ENCODE measurements at regions not wholly inside any gene's neighbourhood (a gene's known extent, or its start where the extent isn't known, plus 50 kb on each side); places are given as distances from the start of the nearest gene placed in this dataset.

- TF ChIP-seq PRDM15 (CRISPR knock-in tag; IDR thresholded peaks at IDR 0.05) (no peak), ARID4B (CRISPR knock-in tag; IDR thresholded peaks at IDR 0.05; ENCODE audit: borderline replicate concordance) (no peak), CBFB (CRISPR knock-in tag; IDR thresholded peaks at IDR 0.05; ENCODE audit: low read depth) (no peak), ETV6 (CRISPR knock-in tag; IDR thresholded peaks at IDR 0.05) (no peak), ERG (CRISPR knock-in tag; IDR thresholded peaks at IDR 0.05) (no peak), AR (CRISPR knock-in tag; IDR thresholded peaks at IDR 0.05) (no peak), JAZF1 (CRISPR knock-in tag; IDR thresholded peaks at IDR 0.05) (no peak), GTF2I (CRISPR knock-in tag; conservative IDR thresholded peaks at IDR 0.05) (no peak), ZNF232 (CRISPR knock-in tag; IDR thresholded peaks at IDR 0.05) (no peak), CREB1 (CRISPR knock-in tag; IDR thresholded peaks at IDR 0.05) (no peak)
These were observed 91.2 kb upstream of the ERCC6L2 start (continued) for GRCh38 chr9:95784318-95784717.

- ChIA-PET POLR2A (no interaction called here), CTCF (interaction anchor here (1.2 to 1.3 kb wide), 2 partner anchors 12 to 56 kb away, joined by 3 read pairs; no protein-coding TSS in a partner anchor)
- no peak for DNase-seq (ENCODE audit: low spot score)
- Mint-ChIP-seq H3K36me3 (no peaks in the 10 kb centered on the region), H3K27ac (no peak overlapping the region), H3K9me3 (no peaks in the 10 kb centered on the region), H3K4me1 (peaks cover 26% of the 10 kb centered on the region), H3K27me3 (ENCODE audit: low read depth) (no peaks in the 10 kb centered on the region), H3K4me3 (no peak overlapping the region)
- ATAC-seq = peak; percentile 71
- TF ChIP-seq E2F5 (CRISPR knock-in tag; IDR thresholded peaks at IDR 0.05) = no peak
- no peak for TF ChIP-seq ETV6 (CRISPR knock-in tag; IDR thresholded peaks at IDR 0.05)
- TF ChIP-seq PRRX2 (CRISPR knock-in tag; IDR thresholded peaks at IDR 0.05) = no peak
- no peak for TF ChIP-seq ZNF263 (CRISPR knock-in tag; IDR thresholded peaks at IDR 0.05; ENCODE audit: low read depth)
- TF ChIP-seq IRF1 (CRISPR knock-in tag; IDR thresholded peaks at IDR 0.05) = no peak
- TF ChIP-seq ZNF671 (CRISPR knock-in tag; IDR thresholded peaks at IDR 0.05) = no peak
- TF ChIP-seq GABPB1 (CRISPR knock-in tag; IDR thresholded peaks at IDR 0.05) = no peak
- no peak for TF ChIP-seq ZNF121 (CRISPR knock-in tag; IDR thresholded peaks at IDR 0.05)
- no peak for TF ChIP-seq SMAD3 (CRISPR knock-in tag; IDR thresholded peaks at IDR 0.05; ENCODE audit: borderline replicate concordance)
- TF ChIP-seq MXD4 (CRISPR knock-in tag; IDR thresholded peaks at IDR 0.05; ENCODE audit: borderline replicate concordance) = no peak
These were observed 92.0 kb upstream of the ERCC6L2 start for GRCh38 chr9:95783426-95783975.

Measured in WTC11 (cell line).